HCT116 (cell line): ENCODE measurements at regions not wholly inside any gene's neighbourhood (a gene's known extent, or its start where the extent isn't known, plus 50 kb on each side); places are given as distances from the start of the nearest gene placed in this dataset.

ENCODE experiments used
- EGR1 ChIP-seq: IDR thresholded peaks from 2 replicates; pipeline ENCODE4 v1.6.1; 2012; ENCODE audit warnings: low read depth
- EZH2 ChIP-seq: fragments of 200-600 bp; sonication (generic); IDR thresholded peaks from 2 replicates; pipeline ENCODE4 v1.6.1; 2017; ENCODE audit warnings: antibody characterized with exemption, mixed run types
- EZH2phosphoT487 ChIP-seq: fragments of 200-600 bp; IDR thresholded peaks from 2 replicates; pipeline ENCODE4 v1.6.1; 2018; ENCODE audit warnings: antibody characterized with exemption, borderline replicate concordance
- JUND ChIP-seq: IDR thresholded peaks from 2 replicates; pipeline ENCODE4 v1.6.1; 2012
- POLR2A ChIP-seq: IDR thresholded peaks from 2 replicates; pipeline ENCODE4 v1.7.0; 2011; ENCODE audit warnings: borderline replicate concordance; ENCODE audit not compliant: insufficient read depth, insufficient read length; ENCODE audit errors: extremely low read depth
- POLR2AphosphoS5 ChIP-seq: IDR thresholded peaks from 2 replicates; pipeline ENCODE4 v1.6.1; 2011; ENCODE audit warnings: mild to moderate bottlenecking, low read depth, low read length, moderate library complexity
- RAD21 ChIP-seq: IDR thresholded peaks from 2 replicates; pipeline ENCODE4 v1.6.1; 2012; ENCODE audit warnings: low read depth, mild to moderate bottlenecking
- SP1 ChIP-seq: IDR thresholded peaks from 2 replicates; pipeline ENCODE4 v1.6.1; 2012; ENCODE audit warnings: low read depth
- TCF7L2 ChIP-seq: IDR thresholded peaks from 2 replicates; pipeline ENCODE4 v1.7.0; 2011; ENCODE audit warnings: borderline replicate concordance, inconsistent platforms; ENCODE audit not compliant: insufficient read depth, insufficient read length; ENCODE audit errors: extremely low read depth
- YY1 ChIP-seq: IDR thresholded peaks from 2 replicates; pipeline ENCODE4 v1.6.1; 2011; ENCODE audit warnings: low read length, low read depth, moderate library complexity, mild to moderate bottlenecking; ENCODE audit not compliant: insufficient replicate concordance; ENCODE audit errors: extremely low read depth
- TF ChIP-seq, protein P1 (sequence below), 3 experiments: fragments of 200-600 bp in 1 of 3; sonication (generic) in 1 of 3; IDR thresholded peaks in 2 of 3; conservative IDR thresholded peaks in 1 of 3; 2 replicates each; pipeline ENCODE4 v1.5.1; 2012 to 2017; ENCODE audit warnings: low read depth in 2 of 3, low read length in 2 of 3, antibody characterized with exemption in 1 of 3, borderline replicate concordance in 1 of 3, control low read depth in 1 of 3, mild to moderate bottlenecking in 1 of 3, mixed read lengths in 1 of 3, mixed run types in 1 of 3, moderate library complexity in 1 of 3; ENCODE audit not compliant: insufficient read depth in 1 of 3
- TF ChIP-seq, protein P2 (sequence below): IDR thresholded peaks from 2 replicates; pipeline ENCODE4 v1.6.1; 2012
- TF ChIP-seq, protein P3 (sequence below): IDR thresholded peaks from 2 replicates; pipeline ENCODE4 v1.6.1; 2012

DNA sequence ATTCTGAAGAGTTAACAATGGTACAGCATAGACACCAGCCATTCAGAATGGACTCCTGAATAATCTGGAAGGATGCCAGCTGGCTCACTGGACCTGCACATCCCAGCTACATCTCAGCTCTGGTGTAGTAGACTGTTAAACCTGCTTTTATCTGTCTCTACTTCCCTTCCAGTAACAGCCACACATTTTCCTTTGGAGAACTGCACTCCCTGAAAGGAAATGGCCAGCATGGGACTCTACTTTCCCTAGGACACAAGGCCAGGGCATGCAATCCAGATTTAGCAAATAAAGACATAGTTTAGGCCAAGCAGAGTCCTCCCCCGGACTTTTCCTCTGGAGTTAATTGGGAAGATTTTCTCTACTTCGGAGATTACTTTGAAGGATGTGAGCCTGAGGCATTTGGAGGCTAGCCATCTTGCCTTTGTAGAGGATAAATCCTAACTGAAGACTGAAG is 82.7 kb upstream of the TCF12 start:
- no peak for TF ChIP-seq SP1
- TF ChIP-seq POLR2A = no peak
- TF ChIP-seq, protein P1, sequence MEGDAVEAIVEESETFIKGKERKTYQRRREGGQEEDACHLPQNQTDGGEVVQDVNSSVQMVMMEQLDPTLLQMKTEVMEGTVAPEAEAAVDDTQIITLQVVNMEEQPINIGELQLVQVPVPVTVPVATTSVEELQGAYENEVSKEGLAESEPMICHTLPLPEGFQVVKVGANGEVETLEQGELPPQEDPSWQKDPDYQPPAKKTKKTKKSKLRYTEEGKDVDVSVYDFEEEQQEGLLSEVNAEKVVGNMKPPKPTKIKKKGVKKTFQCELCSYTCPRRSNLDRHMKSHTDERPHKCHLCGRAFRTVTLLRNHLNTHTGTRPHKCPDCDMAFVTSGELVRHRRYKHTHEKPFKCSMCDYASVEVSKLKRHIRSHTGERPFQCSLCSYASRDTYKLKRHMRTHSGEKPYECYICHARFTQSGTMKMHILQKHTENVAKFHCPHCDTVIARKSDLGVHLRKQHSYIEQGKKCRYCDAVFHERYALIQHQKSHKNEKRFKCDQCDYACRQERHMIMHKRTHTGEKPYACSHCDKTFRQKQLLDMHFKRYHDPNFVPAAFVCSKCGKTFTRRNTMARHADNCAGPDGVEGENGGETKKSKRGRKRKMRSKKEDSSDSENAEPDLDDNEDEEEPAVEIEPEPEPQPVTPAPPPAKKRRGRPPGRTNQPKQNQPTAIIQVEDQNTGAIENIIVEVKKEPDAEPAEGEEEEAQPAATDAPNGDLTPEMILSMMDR (IDR thresholded peaks at IDR 0.05 in 2 of 3, conservative IDR thresholded peaks at IDR 0.05 in 1 of 3; ENCODE audit: borderline replicate concordance in 1 of 3, insufficient read depth in 1 of 3, low read depth in 2 of 3, low read length in 2 of 3) = no peak
- TF ChIP-seq, protein P2, sequence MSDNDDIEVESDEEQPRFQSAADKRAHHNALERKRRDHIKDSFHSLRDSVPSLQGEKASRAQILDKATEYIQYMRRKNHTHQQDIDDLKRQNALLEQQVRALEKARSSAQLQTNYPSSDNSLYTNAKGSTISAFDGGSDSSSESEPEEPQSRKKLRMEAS = no peak
- no peak for TF ChIP-seq EGR1
- TF ChIP-seq TCF7L2 = no peak
- no peak for TF ChIP-seq JUND
- TF ChIP-seq, protein P3, sequence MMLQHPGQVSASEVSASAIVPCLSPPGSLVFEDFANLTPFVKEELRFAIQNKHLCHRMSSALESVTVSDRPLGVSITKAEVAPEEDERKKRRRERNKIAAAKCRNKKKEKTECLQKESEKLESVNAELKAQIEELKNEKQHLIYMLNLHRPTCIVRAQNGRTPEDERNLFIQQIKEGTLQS = no peak
- TF ChIP-seq RAD21 = no peak
- no peak for TF ChIP-seq EZH2
- no peak for TF ChIP-seq YY1
- no peak for TF ChIP-seq POLR2AphosphoS5
- TF ChIP-seq EZH2phosphoT487 = no peak
